ENCODE measurements at regions not wholly inside any gene's neighbourhood (a gene's known extent, or its start where the extent isn't known, plus 50 kb on each side); places are given as distances from the start of the nearest gene placed in this dataset.

DNA sequence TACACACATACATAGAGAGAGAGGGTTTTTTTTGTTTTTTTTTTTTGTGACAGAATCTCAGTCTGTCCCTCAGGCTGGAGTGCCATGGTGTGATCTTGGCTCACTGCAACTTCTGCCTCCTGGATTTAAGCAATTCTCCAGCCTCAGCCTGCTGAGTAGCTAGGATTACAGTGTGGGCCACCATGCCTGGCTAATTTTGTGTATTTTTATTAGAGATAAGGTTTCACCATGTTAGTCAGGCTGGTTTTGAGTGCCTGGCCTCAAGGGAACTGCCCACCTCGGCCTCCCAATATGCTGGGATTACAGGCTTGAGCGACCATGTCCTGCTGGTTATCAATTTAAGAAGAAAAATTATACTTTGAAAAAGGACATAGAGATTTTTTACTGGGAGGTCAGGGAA, 710.6 kb downstream of the SLC6A15 start:
- no peak for TF ChIP-seq EZH2 (IDR thresholded peaks at IDR 0.05; ENCODE audit: low read length)
- TF ChIP-seq, protein P1, sequence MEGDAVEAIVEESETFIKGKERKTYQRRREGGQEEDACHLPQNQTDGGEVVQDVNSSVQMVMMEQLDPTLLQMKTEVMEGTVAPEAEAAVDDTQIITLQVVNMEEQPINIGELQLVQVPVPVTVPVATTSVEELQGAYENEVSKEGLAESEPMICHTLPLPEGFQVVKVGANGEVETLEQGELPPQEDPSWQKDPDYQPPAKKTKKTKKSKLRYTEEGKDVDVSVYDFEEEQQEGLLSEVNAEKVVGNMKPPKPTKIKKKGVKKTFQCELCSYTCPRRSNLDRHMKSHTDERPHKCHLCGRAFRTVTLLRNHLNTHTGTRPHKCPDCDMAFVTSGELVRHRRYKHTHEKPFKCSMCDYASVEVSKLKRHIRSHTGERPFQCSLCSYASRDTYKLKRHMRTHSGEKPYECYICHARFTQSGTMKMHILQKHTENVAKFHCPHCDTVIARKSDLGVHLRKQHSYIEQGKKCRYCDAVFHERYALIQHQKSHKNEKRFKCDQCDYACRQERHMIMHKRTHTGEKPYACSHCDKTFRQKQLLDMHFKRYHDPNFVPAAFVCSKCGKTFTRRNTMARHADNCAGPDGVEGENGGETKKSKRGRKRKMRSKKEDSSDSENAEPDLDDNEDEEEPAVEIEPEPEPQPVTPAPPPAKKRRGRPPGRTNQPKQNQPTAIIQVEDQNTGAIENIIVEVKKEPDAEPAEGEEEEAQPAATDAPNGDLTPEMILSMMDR (optimal IDR thresholded peaks at IDR 0.05 in 1 of 3, IDR thresholded peaks at IDR 0.05 in 1 of 3, conservative IDR thresholded peaks at IDR 0.05 in 1 of 3; ENCODE audit: extremely low read depth in 1 of 3, insufficient read depth in 2 of 3, low read length in 3 of 3), result no peak
- H2AFZ ChIP-seq (ENCODE audit: control insufficient read depth, low read length), result no peak overlapping the region
- no peak overlapping the region for H3K4me3 ChIP-seq (ENCODE audit: control insufficient read depth in 2 of 3, extremely low read depth in 1 of 3, insufficient read depth in 2 of 3, low read depth in 1 of 3, low read length in 3 of 3)
- dilution Hi-C loops (cut with MboI; ENCODE audit: extremely low pct_ligation_motif_present, low sequenced_read_pairs), result no loop called here
- no peaks in the 10 kb centered on the region for H3K27me3 ChIP-seq (ENCODE audit: control insufficient read depth, extremely low read depth, insufficient read depth, low read length)
- H3K9me3 ChIP-seq (ENCODE audit: control insufficient read depth, low read depth, low read length), result no peaks in the 10 kb centered on the region
- no peaks in the 10 kb centered on the region for H4K20me1 ChIP-seq (ENCODE audit: control insufficient read depth, extremely low read depth, insufficient read depth, low read length)
- no peak overlapping the region for H3K9ac ChIP-seq (ENCODE audit: control insufficient read depth, extremely low read depth, insufficient read depth, low read length)
- no peak overlapping the region for H3K4me2 ChIP-seq (ENCODE audit: control insufficient read depth, extremely low read depth, insufficient read depth, low read depth, low read length)
- H3K79me2 ChIP-seq (ENCODE audit: control insufficient read depth, insufficient read depth, low read length), result no peaks in the 10 kb centered on the region
- FAIRE-seq, result no peak
- no peak overlapping the region for H3K27ac ChIP-seq (ENCODE audit: control insufficient read depth, insufficient read depth, low read length)
- H3K36me3 ChIP-seq (ENCODE audit: control insufficient read depth in 2 of 2, extremely low read depth in 1 of 2, insufficient read depth in 2 of 2, low read length in 2 of 2), result no peaks in the 10 kb centered on the region
- no peak for DNase-seq (ENCODE audit: low read depth, low spot score)
- no peaks in the 10 kb centered on the region for H3K4me1 ChIP-seq (ENCODE audit: control insufficient read depth, extremely low read depth, insufficient read depth, low read length)
- H3K9me1 ChIP-seq (ENCODE audit: control insufficient read depth, extremely low read depth, insufficient read depth, low read length), result no peaks in the 10 kb centered on the region

DNA sequence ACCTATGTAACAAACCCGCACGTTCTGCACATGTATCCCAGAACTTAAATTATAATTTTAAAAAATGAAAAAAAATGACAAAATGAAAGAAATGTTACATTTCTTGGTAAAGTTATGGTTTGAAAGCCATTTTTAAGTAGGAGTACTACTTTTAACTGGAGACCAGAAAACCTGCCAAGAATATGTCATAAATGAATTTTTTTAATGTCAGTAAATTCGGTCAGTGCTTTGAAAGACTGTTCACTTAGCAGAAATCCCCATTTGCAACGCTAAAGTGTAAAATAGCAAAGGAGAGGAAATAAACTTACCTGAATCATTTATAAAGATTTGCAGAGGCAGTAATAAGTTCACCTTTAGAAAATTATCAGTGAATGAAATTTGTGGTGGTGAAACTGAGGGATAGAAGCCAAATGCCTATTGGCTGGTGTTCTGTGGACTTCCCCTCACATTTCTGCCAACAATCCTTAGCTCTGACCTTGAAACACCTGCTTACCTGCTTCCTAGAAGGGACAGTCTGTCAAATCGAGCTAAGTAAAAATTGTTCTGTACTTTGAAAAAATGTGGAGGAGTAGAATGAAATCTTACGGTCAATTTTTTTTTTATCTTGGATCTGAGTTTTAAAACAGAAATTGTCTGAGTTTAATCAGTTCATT, 714.2 kb downstream of the SLC6A15 start:
- dilution Hi-C loops (cut with MboI; ENCODE audit: extremely low pct_ligation_motif_present, low sequenced_read_pairs), result no loop called here
- no peak for TF ChIP-seq EZH2 (IDR thresholded peaks at IDR 0.05; ENCODE audit: low read length)
- TF ChIP-seq, protein P1 (optimal IDR thresholded peaks at IDR 0.05 in 1 of 3, IDR thresholded peaks at IDR 0.05 in 1 of 3, conservative IDR thresholded peaks at IDR 0.05 in 1 of 3; ENCODE audit: extremely low read depth in 1 of 3, insufficient read depth in 2 of 3, low read length in 3 of 3), result no peak
- no peaks in the 10 kb centered on the region for H3K9me1 ChIP-seq (ENCODE audit: control insufficient read depth, extremely low read depth, insufficient read depth, low read length)
- H3K27ac ChIP-seq (ENCODE audit: control insufficient read depth, insufficient read depth, low read length), result no peak overlapping the region
- DNase-seq (ENCODE audit: low read depth, low spot score), result no peak
- peaks cover 1% of the 10 kb centered on the region for H3K9me3 ChIP-seq (ENCODE audit: control insufficient read depth, low read depth, low read length)
- no peak overlapping the region for H3K9ac ChIP-seq (ENCODE audit: control insufficient read depth, extremely low read depth, insufficient read depth, low read length)
- FAIRE-seq, result no peak
- no peak overlapping the region for H3K4me3 ChIP-seq (ENCODE audit: control insufficient read depth in 2 of 3, extremely low read depth in 1 of 3, insufficient read depth in 2 of 3, low read depth in 1 of 3, low read length in 3 of 3)
- H3K79me2 ChIP-seq (ENCODE audit: control insufficient read depth, insufficient read depth, low read length), result no peaks in the 10 kb centered on the region
- H4K20me1 ChIP-seq (ENCODE audit: control insufficient read depth, extremely low read depth, insufficient read depth, low read length), result no peaks in the 10 kb centered on the region
- H3K27me3 ChIP-seq (ENCODE audit: control insufficient read depth, extremely low read depth, insufficient read depth, low read length), result no peaks in the 10 kb centered on the region
- H3K4me2 ChIP-seq (ENCODE audit: control insufficient read depth, extremely low read depth, insufficient read depth, low read depth, low read length), result no peak overlapping the region
- no peaks in the 10 kb centered on the region for H3K4me1 ChIP-seq (ENCODE audit: control insufficient read depth, extremely low read depth, insufficient read depth, low read length)
- H2AFZ ChIP-seq (ENCODE audit: control insufficient read depth, low read length), result peak overlapping the region; percentile 30
- H3K36me3 ChIP-seq (ENCODE audit: control insufficient read depth in 2 of 2, extremely low read depth in 1 of 2, insufficient read depth in 2 of 2, low read length in 2 of 2), result no peaks in the 10 kb centered on the region

Measured in keratinocyte (primary cell).